Lung (tissue), 11 donors: ENCODE measurements at regions not wholly inside any gene's neighbourhood (a gene's known extent, or its start where the extent isn't known, plus 50 kb on each side); places are given as distances from the start of the nearest gene placed in this dataset.

Source experiments
- ATAC-seq: fragments of 200-7000 bp; cut with Tn5 transposase; one replicate; pipeline ENCODE4 v1.9.1; 2020; ENCODE audit warnings: moderate number of reproducible peaks; ENCODE audit not compliant: insufficient read depth, low FRiP score
- DNase-seq, 3 donors: peaks; one replicate each; pipeline ENCODE4 v3.0.0-alpha.2; 2013 to 2017
- H3K27ac ChIP-seq, 2 donors: one replicate each; pipeline ENCODE4 v1.5.1; 2013; ENCODE audit warnings: mild to moderate bottlenecking in 2 of 2, moderate library complexity in 2 of 2, control low read depth in 1 of 2, inconsistent platforms in 1 of 2, low read depth in 1 of 2, low read length in 1 of 2
- H3K27me3 ChIP-seq, 3 donors: one replicate each; pipeline ENCODE4 v1.5.1; 2013; ENCODE audit warnings: low read length in 2 of 3; ENCODE audit not compliant: control insufficient read depth in 3 of 3, insufficient read depth in 3 of 3
- H3K36me3 ChIP-seq, 4 donors: one replicate each; pipeline ENCODE4 v1.5.1; 2013; ENCODE audit warnings: low read length in 4 of 4, mild to moderate bottlenecking in 1 of 4, moderate library complexity in 1 of 4; ENCODE audit not compliant: control insufficient read depth in 4 of 4, insufficient read depth in 4 of 4
- H3K4me1 ChIP-seq, 5 donors: one replicate each; pipeline ENCODE4 v1.5.1; 2013; ENCODE audit warnings: low read length in 5 of 5, mild to moderate bottlenecking in 2 of 5, moderate library complexity in 1 of 5; ENCODE audit not compliant: control insufficient read depth in 5 of 5, insufficient read depth in 5 of 5
- H3K4me3 ChIP-seq: one replicate; pipeline ENCODE4 v1.5.1; 2013; ENCODE audit warnings: mild to moderate bottlenecking, control low read depth, moderate library complexity
- H3K9ac ChIP-seq, 2 donors: one replicate each; pipeline ENCODE4 v1.5.1; 2013; ENCODE audit warnings: low read length in 2 of 2, control low read depth in 1 of 2; ENCODE audit not compliant: insufficient read depth in 1 of 2
- H3K9me3 ChIP-seq, 4 donors: one replicate each; pipeline ENCODE4 v1.5.1; 2013; ENCODE audit warnings: low read length in 3 of 4, mild to moderate bottlenecking in 1 of 4, moderate library complexity in 1 of 4; ENCODE audit not compliant: control insufficient read depth in 4 of 4, insufficient read depth in 3 of 4
- WGBS, 2 donors: extraction: QIAGEN DNeasy Blood & Tissue Kit; methylation state at CpG; one replicate each; pipeline ENCODE4 v1.1.7; 2013; 5-methylcytosine and 5-hydroxymethylcytosine counted together
- TF ChIP-seq, protein P1 (sequence below): IDR thresholded peaks from 2 replicates; pipeline ENCODE4 v1.5.1; 2012; ENCODE audit warnings: mild to moderate bottlenecking; ENCODE audit errors: control extremely low read depth, extremely low read depth
- donor health status: control.
- donor health status: control.
- donor health status: Bipolar disorder and iron deficiency.
- donor health status: healthy.
- donor health status: DM: yes; HTN: yes; CAD: no.

DNA sequence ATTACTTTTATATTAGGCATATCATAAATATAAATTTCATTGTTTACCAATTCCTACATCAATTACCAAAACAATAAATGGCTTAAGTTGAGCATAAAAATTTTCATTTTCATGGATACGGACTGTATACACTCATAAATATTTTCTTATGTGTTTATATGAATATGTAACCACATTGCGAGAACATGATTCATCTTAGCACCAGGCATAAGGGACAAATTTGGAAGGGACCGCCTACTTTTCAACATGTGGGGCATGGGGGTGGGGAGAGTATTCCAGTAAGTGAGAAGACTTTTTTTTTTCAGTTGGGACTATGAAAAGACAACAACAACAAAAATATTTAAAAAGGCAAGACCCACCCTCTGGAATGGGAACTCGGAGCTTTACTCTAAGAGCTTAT lies 296.1 kb downstream of the RAB38 start:
- Histone ChIP-seq H3K36me3 (no peaks in the 10 kb centered on the region), H3K27ac (no peak overlapping the region), H3K9ac (no peak overlapping the region), H3K4me3 (no peak overlapping the region), H3K9me3 (no peaks in the 10 kb centered on the region), H3K27me3 (no peaks in the 10 kb centered on the region), H3K4me1 (no peaks in the 10 kb centered on the region)
- no peak for DNase-seq
- ATAC-seq = no peak
- TF ChIP-seq, protein P1, sequence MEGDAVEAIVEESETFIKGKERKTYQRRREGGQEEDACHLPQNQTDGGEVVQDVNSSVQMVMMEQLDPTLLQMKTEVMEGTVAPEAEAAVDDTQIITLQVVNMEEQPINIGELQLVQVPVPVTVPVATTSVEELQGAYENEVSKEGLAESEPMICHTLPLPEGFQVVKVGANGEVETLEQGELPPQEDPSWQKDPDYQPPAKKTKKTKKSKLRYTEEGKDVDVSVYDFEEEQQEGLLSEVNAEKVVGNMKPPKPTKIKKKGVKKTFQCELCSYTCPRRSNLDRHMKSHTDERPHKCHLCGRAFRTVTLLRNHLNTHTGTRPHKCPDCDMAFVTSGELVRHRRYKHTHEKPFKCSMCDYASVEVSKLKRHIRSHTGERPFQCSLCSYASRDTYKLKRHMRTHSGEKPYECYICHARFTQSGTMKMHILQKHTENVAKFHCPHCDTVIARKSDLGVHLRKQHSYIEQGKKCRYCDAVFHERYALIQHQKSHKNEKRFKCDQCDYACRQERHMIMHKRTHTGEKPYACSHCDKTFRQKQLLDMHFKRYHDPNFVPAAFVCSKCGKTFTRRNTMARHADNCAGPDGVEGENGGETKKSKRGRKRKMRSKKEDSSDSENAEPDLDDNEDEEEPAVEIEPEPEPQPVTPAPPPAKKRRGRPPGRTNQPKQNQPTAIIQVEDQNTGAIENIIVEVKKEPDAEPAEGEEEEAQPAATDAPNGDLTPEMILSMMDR = no peak
- 78 to 84% methylated on average over 4 of the region's 4 CpGs for WGBS, 2 donors

DNA sequence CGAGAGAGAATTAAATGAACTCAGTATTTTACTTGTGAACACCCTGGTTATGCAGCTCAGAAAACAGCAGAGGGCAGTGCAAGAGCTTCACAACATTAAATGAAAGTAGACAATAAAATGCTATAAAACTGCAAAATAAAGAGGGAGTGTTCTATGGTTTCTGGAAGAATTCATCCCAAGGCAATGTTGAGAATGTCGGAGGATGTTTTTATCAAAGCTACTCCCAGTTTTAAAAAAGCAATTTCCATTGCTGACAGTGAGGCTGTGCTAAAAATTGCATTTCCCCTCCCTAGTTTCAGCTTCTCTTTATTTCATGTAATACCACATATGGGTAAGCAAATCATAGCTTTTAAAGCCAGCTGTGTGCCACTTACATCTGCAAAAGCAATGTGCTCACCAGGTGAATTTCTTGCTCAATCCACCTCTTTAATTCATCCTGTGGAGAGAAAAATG lies 296.8 kb downstream of the RAB38 start:
- TF ChIP-seq, protein P1 = no peak
- Histone ChIP-seq H3K27me3 (no peaks in the 10 kb centered on the region), H3K4me3 (no peak overlapping the region), H3K27ac (no peak overlapping the region), H3K9me3 (no peaks in the 10 kb centered on the region), H3K36me3 (no peaks in the 10 kb centered on the region), H3K9ac (no peak overlapping the region), H3K4me1 (no peaks in the 10 kb centered on the region)
- WGBS, 2 donors = 48 to 63% methylated on average over 2 of the region's 2 CpGs
- DNase-seq (peak; percentile 30 to 82 (median 76)), ATAC-seq (no peak)

DNA sequence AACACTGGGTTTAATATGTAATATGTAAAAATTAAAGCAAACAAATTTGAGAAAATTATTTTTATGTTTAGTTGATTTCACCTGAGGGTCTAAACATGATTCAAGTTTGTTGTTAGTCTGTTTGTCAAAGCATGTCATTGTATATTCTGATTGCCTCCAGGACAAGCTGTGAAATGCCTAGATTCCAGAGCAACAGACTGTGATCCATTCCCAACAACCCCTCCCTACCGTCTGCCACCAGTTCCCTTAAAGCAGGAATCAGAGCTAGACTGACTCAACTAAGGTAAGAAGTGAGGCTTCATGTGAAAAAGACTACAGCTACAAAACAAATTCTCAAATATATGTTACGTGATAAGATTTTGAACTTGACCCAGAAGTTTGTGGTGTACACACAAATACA lies 304.2 kb downstream of the RAB38 start:
- H3K9me3 ChIP-seq = no peaks in the 10 kb centered on the region
- H3K27me3 ChIP-seq = no peaks in the 10 kb centered on the region
- TF ChIP-seq, protein P1 = no peak
- H3K4me1 ChIP-seq = no peaks in the 10 kb centered on the region
- DNase-seq (no peak), ATAC-seq (no peak)
- no peak overlapping the region for H3K4me3 ChIP-seq
- 75 to 78% methylated on average over 2 of the region's 2 CpGs for WGBS, 2 donors
- no peak overlapping the region for H3K27ac ChIP-seq
- no peak overlapping the region for H3K9ac ChIP-seq
- H3K36me3 ChIP-seq = no peaks in the 10 kb centered on the region

DNA sequence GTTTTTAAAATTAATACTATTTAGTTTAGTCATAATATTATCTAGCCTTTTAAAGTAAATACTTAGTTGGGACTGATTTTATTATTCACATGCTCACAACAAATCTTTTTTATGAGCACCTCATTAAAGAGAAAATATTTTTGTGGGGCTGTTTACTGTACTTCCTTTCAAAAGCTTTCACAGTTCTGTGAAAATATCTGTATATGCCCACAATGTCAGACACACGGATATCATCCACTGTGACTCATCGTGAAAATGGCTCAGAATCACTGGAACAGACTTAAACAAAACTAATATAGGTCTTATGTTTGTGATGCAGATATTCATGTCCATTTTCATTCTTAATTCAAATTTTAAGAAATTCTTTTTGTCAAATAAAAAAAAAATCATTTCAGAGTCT lies 305.2 kb downstream of the RAB38 start:
- Histone ChIP-seq H3K4me3 (no peak overlapping the region), H3K27ac (no peak overlapping the region), H3K27me3 (no peaks in the 10 kb centered on the region), H3K9me3 (no peaks in the 10 kb centered on the region), H3K4me1 (no peaks in the 10 kb centered on the region), H3K9ac (no peak overlapping the region), H3K36me3 (no peaks in the 10 kb centered on the region)
- TF ChIP-seq, protein P1 = no peak
- 77 to 83% methylated on average over 2 of the region's 2 CpGs for WGBS, 2 donors
- DNase-seq = peak in 1 of 3 donors; percentile 24
- ATAC-seq = no peak
